DOHH2 (cell line): ENCODE measurements at regions not wholly inside any gene's neighbourhood (a gene's known extent, or its start where the extent isn't known, plus 50 kb on each side); places are given as distances from the start of the nearest gene placed in this dataset.

ENCODE experiments used
- EZH2phosphoT487 ChIP-seq: fragments of 200-600 bp; sonication (generic); IDR thresholded peaks from 2 replicates; pipeline ENCODE4 v1.6.1; 2017; ENCODE audit warnings: borderline replicate concordance, mild to moderate bottlenecking, antibody characterized with exemption, low read length, moderate library complexity, mixed read lengths
- TF ChIP-seq, protein P1 (sequence below): fragments of 200-600 bp; sonication (generic); IDR thresholded peaks from one replicate; pipeline ENCODE4 v1.5.1; 2014; ENCODE audit warnings: antibody characterized with exemption, mild to moderate bottlenecking, low read depth, low read length; ENCODE audit not compliant: poor library complexity, severe bottlenecking

DNA sequence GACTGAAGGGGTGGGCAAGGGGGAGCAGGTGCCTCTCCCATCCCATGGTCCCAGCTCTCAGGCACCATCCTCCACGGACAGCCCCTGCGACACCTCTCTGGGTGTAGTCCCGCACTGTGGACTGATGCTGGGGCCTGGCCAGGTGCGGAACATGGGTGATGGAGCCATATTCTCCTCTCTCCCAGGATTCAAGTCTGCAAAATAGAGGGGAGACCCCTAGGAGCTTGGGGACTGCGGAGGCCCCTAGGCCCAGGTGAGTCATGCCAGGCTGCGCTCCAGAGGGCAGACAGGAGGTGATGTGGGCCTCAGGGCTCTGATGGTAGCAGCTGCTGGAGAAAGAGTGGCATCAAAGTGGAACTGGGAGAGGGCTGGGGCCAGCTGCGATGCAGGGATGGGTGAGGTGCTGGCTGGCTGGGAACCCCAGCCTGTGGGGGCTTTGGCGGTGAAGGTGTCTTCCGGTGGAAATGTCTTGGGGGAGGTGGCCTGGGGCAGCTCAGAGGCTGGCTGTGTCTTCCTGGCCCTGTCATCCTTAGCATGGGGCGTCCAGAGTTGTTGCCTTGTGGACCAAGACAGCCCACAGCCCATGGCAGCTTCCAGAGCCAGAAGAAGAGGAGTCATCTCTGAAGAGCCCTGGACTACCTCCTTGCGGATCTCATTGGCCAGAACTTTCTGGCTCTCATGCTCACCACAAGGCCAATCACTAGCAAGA lies 149.1 kb downstream of the KIF26A start:
- TF ChIP-seq, protein P1, sequence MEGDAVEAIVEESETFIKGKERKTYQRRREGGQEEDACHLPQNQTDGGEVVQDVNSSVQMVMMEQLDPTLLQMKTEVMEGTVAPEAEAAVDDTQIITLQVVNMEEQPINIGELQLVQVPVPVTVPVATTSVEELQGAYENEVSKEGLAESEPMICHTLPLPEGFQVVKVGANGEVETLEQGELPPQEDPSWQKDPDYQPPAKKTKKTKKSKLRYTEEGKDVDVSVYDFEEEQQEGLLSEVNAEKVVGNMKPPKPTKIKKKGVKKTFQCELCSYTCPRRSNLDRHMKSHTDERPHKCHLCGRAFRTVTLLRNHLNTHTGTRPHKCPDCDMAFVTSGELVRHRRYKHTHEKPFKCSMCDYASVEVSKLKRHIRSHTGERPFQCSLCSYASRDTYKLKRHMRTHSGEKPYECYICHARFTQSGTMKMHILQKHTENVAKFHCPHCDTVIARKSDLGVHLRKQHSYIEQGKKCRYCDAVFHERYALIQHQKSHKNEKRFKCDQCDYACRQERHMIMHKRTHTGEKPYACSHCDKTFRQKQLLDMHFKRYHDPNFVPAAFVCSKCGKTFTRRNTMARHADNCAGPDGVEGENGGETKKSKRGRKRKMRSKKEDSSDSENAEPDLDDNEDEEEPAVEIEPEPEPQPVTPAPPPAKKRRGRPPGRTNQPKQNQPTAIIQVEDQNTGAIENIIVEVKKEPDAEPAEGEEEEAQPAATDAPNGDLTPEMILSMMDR = no peak
- TF ChIP-seq EZH2phosphoT487 = no peak
